ENCODE measurements at regions not wholly inside any gene's neighbourhood (a gene's known extent, or its start where the extent isn't known, plus 50 kb on each side); places are given as distances from the start of the nearest gene placed in this dataset.

GRCh38 chr1:5423109-5423508, 569.1 kb downstream of the NPHP4 start:
- 3 to 8% methylated on average over 8 to 10 of the region's 10 CpGs for WGBS, 2 donors
- H3K4me3 ChIP-seq (ENCODE audit: low read depth, poor library complexity, severe bottlenecking), result no peak overlapping the region
- intact Hi-C loops (cut with DNase I; ENCODE audit: low total_unique reads), result no loop called here
- DNase-seq (ENCODE audit: low spot score in 2 of 2), result no peak
- no peak for TF ChIP-seq CTCF (IDR thresholded peaks at IDR 0.05)
- no peak for TF ChIP-seq POLR2A (IDR thresholded peaks at IDR 0.05)

- TF ChIP-seq CTCF (IDR thresholded peaks at IDR 0.05) (no peak), POLR2A (IDR thresholded peaks at IDR 0.05) (no peak)
- WGBS, 2 donors, result 78 to 92% methylated on average over 4 of the region's 4 CpGs
- no peak for DNase-seq (ENCODE audit: low spot score in 2 of 2)
- intact Hi-C loops (cut with DNase I; ENCODE audit: low total_unique reads), result no loop called here
- H3K4me3 ChIP-seq (ENCODE audit: low read depth, poor library complexity, severe bottlenecking), result no peak overlapping the region
Observed at GRCh38 chr1:5419501-5419900, 572.7 kb downstream of the NPHP4 start.

GRCh38 chr1:5416518-5416917, 575.7 kb downstream of the NPHP4 start:
- WGBS, 2 donors, result 86 to 90% methylated on average over 2 of the region's 2 CpGs
- no peak for TF ChIP-seq POLR2A (IDR thresholded peaks at IDR 0.05)
- no peak for TF ChIP-seq CTCF (IDR thresholded peaks at IDR 0.05)
- DNase-seq (ENCODE audit: low spot score in 2 of 2), result no peak
- intact Hi-C loops (cut with DNase I; ENCODE audit: low total_unique reads), result no loop called here
- H3K4me3 ChIP-seq (ENCODE audit: low read depth, poor library complexity, severe bottlenecking), result no peak overlapping the region

- WGBS, 2 donors, result 76 to 82% methylated on average over 7 of the region's 7 CpGs
- DNase-seq (ENCODE audit: low spot score in 2 of 2), result no peak
- H3K4me3 ChIP-seq (ENCODE audit: low read depth, poor library complexity, severe bottlenecking), result no peak overlapping the region
- TF ChIP-seq POLR2A (IDR thresholded peaks at IDR 0.05) (no peak), CTCF (IDR thresholded peaks at IDR 0.05) (no peak)
- intact Hi-C loops (cut with DNase I; ENCODE audit: low total_unique reads), result no loop called here
Observed at GRCh38 chr1:5415606-5416005, 576.6 kb downstream of the NPHP4 start.

GRCh38 chr1:5410652-5411051, 581.6 kb downstream of the NPHP4 start:
- peak in 1 of 2 donors; percentile 25 for DNase-seq (ENCODE audit: low spot score in 2 of 2)
- WGBS, 2 donors, result 32 to 39% methylated on average over 4 of the region's 4 CpGs
- H3K4me3 ChIP-seq (ENCODE audit: low read depth, poor library complexity, severe bottlenecking), result no peak overlapping the region
- intact Hi-C loops (cut with DNase I; ENCODE audit: low total_unique reads), result no loop called here
- TF ChIP-seq POLR2A (IDR thresholded peaks at IDR 0.05) (no peak), CTCF (IDR thresholded peaks at IDR 0.05) (no peak)

GRCh38 chr1:5408401-5408800, 583.8 kb downstream of the NPHP4 start:
- no peak for DNase-seq (ENCODE audit: low spot score in 2 of 2)
- WGBS, 2 donors, result 43 to 67% methylated on average over 1 of the region's 1 CpG
- TF ChIP-seq POLR2A (IDR thresholded peaks at IDR 0.05) (no peak), CTCF (IDR thresholded peaks at IDR 0.05) (no peak)
- intact Hi-C loops (cut with DNase I; ENCODE audit: low total_unique reads), result no loop called here
- H3K4me3 ChIP-seq (ENCODE audit: low read depth, poor library complexity, severe bottlenecking), result no peak overlapping the region

All from lower leg skin (tissue), 4 donors.